NT2/D1 (cell line): ENCODE measurements at regions not wholly inside any gene's neighbourhood (a gene's known extent, or its start where the extent isn't known, plus 50 kb on each side); places are given as distances from the start of the nearest gene placed in this dataset.

Experiments used
- DNase-seq: peaks from one replicate; pipeline ENCODE4 v3.0.0-alpha.2; 2011; ENCODE audit warnings: low read depth, low spot score
- H3K27me3 ChIP-seq: 2 replicates; pipeline ENCODE4 v1.6.0; 2011; ENCODE audit warnings: mild to moderate bottlenecking; ENCODE audit not compliant: insufficient read length, insufficient read depth
- H3K36me3 ChIP-seq: 2 replicates; pipeline ENCODE4 v1.6.1; 2011; ENCODE audit warnings: mild to moderate bottlenecking, low read length, mixed read lengths; ENCODE audit not compliant: insufficient read depth, insufficient read length
- H3K4me1 ChIP-seq: 2 replicates; pipeline ENCODE4 v1.5.1; 2011; ENCODE audit not compliant: insufficient read depth, insufficient read length
- H3K4me3 ChIP-seq: 2 replicates; pipeline ENCODE4 v1.5.1; 2011; ENCODE audit warnings: low read depth; ENCODE audit not compliant: insufficient read length
- H3K9ac ChIP-seq: 2 replicates; pipeline ENCODE4 v1.6.0; 2011; ENCODE audit warnings: low read depth; ENCODE audit not compliant: insufficient read length
- H3K9me3 ChIP-seq: 2 replicates; pipeline ENCODE4 v1.5.1; 2011; ENCODE audit warnings: mild to moderate bottlenecking, low read length; ENCODE audit not compliant: insufficient read depth
- SUZ12 ChIP-seq: IDR thresholded peaks from 2 replicates; pipeline ENCODE4 v1.6.1; 2011; ENCODE audit not compliant: insufficient read length, insufficient read depth; ENCODE audit errors: extremely low read depth
- YY1 ChIP-seq: IDR thresholded peaks from 2 replicates; pipeline ENCODE4 v1.6.1; 2011; ENCODE audit not compliant: insufficient read length, insufficient read depth
- ZNF274 ChIP-seq: IDR thresholded peaks from 2 replicates; pipeline ENCODE4 v1.6.1; 2011; ENCODE audit warnings: mild to moderate bottlenecking, low read depth, low read length

GRCh38 chr22:49554296-49554625, 273.4 kb downstream of the BRD1 start:
- no peaks in the 10 kb centered on the region for H3K4me1 ChIP-seq
- no peaks in the 10 kb centered on the region for H3K27me3 ChIP-seq
- no peak overlapping the region for H3K9ac ChIP-seq
- H3K9me3 ChIP-seq = peaks cover 13% of the 10 kb centered on the region; the same call in 1 of the 2 replicates
- TF ChIP-seq SUZ12 = no peak
- no peak for TF ChIP-seq YY1
- TF ChIP-seq ZNF274 = no peak
- H3K4me3 ChIP-seq = no peak overlapping the region
- H3K36me3 ChIP-seq = no peaks in the 10 kb centered on the region
- DNase-seq = no peak

- no peak for TF ChIP-seq ZNF274
- TF ChIP-seq SUZ12 = no peak
- no peak for TF ChIP-seq YY1
Measured at GRCh38 chr22:49553518-49554295, 274.0 kb downstream of the BRD1 start.

GRCh38 chr22:49553076-49553475, 274.6 kb downstream of the BRD1 start:
- TF ChIP-seq ZNF274 (no peak), SUZ12 (no peak), YY1 (no peak)
- no peaks in the 10 kb centered on the region for H3K4me1 ChIP-seq
- no peak for DNase-seq
- no peak overlapping the region for H3K9ac ChIP-seq
- H3K9me3 ChIP-seq = peaks cover 13% of the 10 kb centered on the region; the same call in 1 of the 2 replicates
- no peak overlapping the region for H3K4me3 ChIP-seq
- H3K36me3 ChIP-seq = no peaks in the 10 kb centered on the region
- H3K27me3 ChIP-seq = no peaks in the 10 kb centered on the region

More at GRCh38 chr22:49553518-49554295, 274.0 kb downstream of the BRD1 start:
- H3K9ac ChIP-seq = no peak overlapping the region
- DNase-seq = no peak
- no peaks in the 10 kb centered on the region for H3K27me3 ChIP-seq
- peaks cover 13% of the 10 kb centered on the region; the same call in 1 of the 2 replicates for H3K9me3 ChIP-seq
- no peak overlapping the region for H3K4me3 ChIP-seq
- no peaks in the 10 kb centered on the region for H3K4me1 ChIP-seq
- no peaks in the 10 kb centered on the region for H3K36me3 ChIP-seq

GRCh38 chr22:49551897-49552614, 275.6 kb downstream of the BRD1 start:
- Histone ChIP-seq H3K9ac (no peak overlapping the region), H3K27me3 (no peaks in the 10 kb centered on the region), H3K36me3 (no peaks in the 10 kb centered on the region), H3K4me1 (no peaks in the 10 kb centered on the region), H3K4me3 (no peak overlapping the region), H3K9me3 (peaks cover 13% of the 10 kb centered on the region; the same call in 1 of the 2 replicates)
- no peak for DNase-seq
- no peak for TF ChIP-seq YY1
- no peak for TF ChIP-seq SUZ12
- TF ChIP-seq ZNF274 = no peak

GRCh38 chr22:49551446-49551845, 276.2 kb downstream of the BRD1 start:
- no peaks in the 10 kb centered on the region for H3K36me3 ChIP-seq
- no peak for DNase-seq
- H3K4me1 ChIP-seq = no peaks in the 10 kb centered on the region
- H3K9me3 ChIP-seq = peaks cover 13% of the 10 kb centered on the region; the same call in 1 of the 2 replicates
- no peaks in the 10 kb centered on the region for H3K27me3 ChIP-seq
- no peak overlapping the region for H3K4me3 ChIP-seq
- H3K9ac ChIP-seq = no peak overlapping the region
- TF ChIP-seq SUZ12 (no peak), YY1 (no peak), ZNF274 (no peak)

GRCh38 chr22:49550766-49551362, 276.8 kb downstream of the BRD1 start:
- H3K4me3 ChIP-seq = no peak overlapping the region
- H3K9me3 ChIP-seq = peaks cover 13% of the 10 kb centered on the region; the same call in 1 of the 2 replicates
- DNase-seq = no peak
- no peaks in the 10 kb centered on the region for H3K4me1 ChIP-seq
- no peaks in the 10 kb centered on the region for H3K36me3 ChIP-seq
- H3K9ac ChIP-seq = no peak overlapping the region
- H3K27me3 ChIP-seq = no peaks in the 10 kb centered on the region
- TF ChIP-seq SUZ12 (no peak), ZNF274 (no peak)

- TF ChIP-seq ZNF274 (no peak), SUZ12 (no peak), YY1 (no peak)
- no peak overlapping the region for H3K9ac ChIP-seq
Measured at GRCh38 chr22:49550141-49550430, 277.6 kb downstream of the BRD1 start.

More at GRCh38 chr22:49550141-49550430, 277.6 kb downstream of the BRD1 start:
- no peaks in the 10 kb centered on the region for H3K36me3 ChIP-seq
- H3K9me3 ChIP-seq = peaks cover 13% of the 10 kb centered on the region; the same call in 1 of the 2 replicates
- H3K4me3 ChIP-seq = no peak overlapping the region
- no peak for DNase-seq
- no peaks in the 10 kb centered on the region for H3K4me1 ChIP-seq
- no peaks in the 10 kb centered on the region for H3K27me3 ChIP-seq
